HG03097 (cell line): ENCODE measurements at regions not wholly inside any gene's neighbourhood (a gene's known extent, or its start where the extent isn't known, plus 50 kb on each side); places are given as distances from the start of the nearest gene placed in this dataset.

ENCODE experiments used
- ATAC-seq: cut with Tn5 transposase; IDR thresholded peaks from one replicate; pipeline ENCODE4 v1.9.1; 2021; ENCODE audit not compliant: unreplicated experiment, low FRiP score

GRCh38 chr13:97057176-97057575, 62.9 kb upstream of the OXGR1 start:
- no peak for ATAC-seq

- ATAC-seq: no peak
Measured at GRCh38 chr13:97058391-97058790, 64.1 kb upstream of the OXGR1 start.

GRCh38 chr13:97058926-97059325, 64.7 kb upstream of the OXGR1 start:
- no peak for ATAC-seq

GRCh38 chr13:97067017-97067895, 73.0 kb upstream of the OXGR1 start:
- no peak for ATAC-seq

- ATAC-seq: no peak
Measured at GRCh38 chr13:97068151-97068550, 73.9 kb upstream of the OXGR1 start.

- no peak for ATAC-seq
Measured at GRCh38 chr13:97069050-97069815, 75.0 kb upstream of the OXGR1 start.

GRCh38 chr13:97072297-97072696, 78.0 kb upstream of the OXGR1 start:
- no peak for ATAC-seq

- ATAC-seq: no peak
Measured at GRCh38 chr13:97074618-97075017, 80.3 kb upstream of the OXGR1 start.

GRCh38 chr13:97076898-97077297, 82.6 kb upstream of the OXGR1 start:
- no peak for ATAC-seq

GRCh38 chr13:97077341-97077740, 83.1 kb upstream of the OXGR1 start:
- ATAC-seq: no peak

GRCh38 chr13:97079726-97080125, 85.5 kb upstream of the OXGR1 start:
- ATAC-seq: no peak

GRCh38 chr13:97082461-97083207, 88.4 kb upstream of the OXGR1 start:
- ATAC-seq: no peak

GRCh38 chr13:97091196-97091595, 96.9 kb upstream of the OXGR1 start:
- no peak for ATAC-seq

GRCh38 chr13:97100821-97101220, 106.5 kb upstream of the OXGR1 start:
- ATAC-seq: no peak

GRCh38 chr13:97101912-97102708, 107.8 kb upstream of the OXGR1 start:
- no peak for ATAC-seq

- ATAC-seq: no peak
Measured at GRCh38 chr13:97106323-97106722, 112.0 kb upstream of the OXGR1 start.

- no peak for ATAC-seq
Measured at GRCh38 chr13:97107815-97108529, 113.7 kb upstream of the OXGR1 start.

- ATAC-seq: no peak
Measured at GRCh38 chr13:97108530-97108900, 113.6 kb upstream of the MBNL2 start.

GRCh38 chr13:97109256-97109655, 112.9 kb upstream of the MBNL2 start:
- ATAC-seq: no peak
